ENCODE measurements at regions not wholly inside any gene's neighbourhood (a gene's known extent, or its start where the extent isn't known, plus 50 kb on each side); places are given as distances from the start of the nearest gene placed in this dataset.

DNA sequence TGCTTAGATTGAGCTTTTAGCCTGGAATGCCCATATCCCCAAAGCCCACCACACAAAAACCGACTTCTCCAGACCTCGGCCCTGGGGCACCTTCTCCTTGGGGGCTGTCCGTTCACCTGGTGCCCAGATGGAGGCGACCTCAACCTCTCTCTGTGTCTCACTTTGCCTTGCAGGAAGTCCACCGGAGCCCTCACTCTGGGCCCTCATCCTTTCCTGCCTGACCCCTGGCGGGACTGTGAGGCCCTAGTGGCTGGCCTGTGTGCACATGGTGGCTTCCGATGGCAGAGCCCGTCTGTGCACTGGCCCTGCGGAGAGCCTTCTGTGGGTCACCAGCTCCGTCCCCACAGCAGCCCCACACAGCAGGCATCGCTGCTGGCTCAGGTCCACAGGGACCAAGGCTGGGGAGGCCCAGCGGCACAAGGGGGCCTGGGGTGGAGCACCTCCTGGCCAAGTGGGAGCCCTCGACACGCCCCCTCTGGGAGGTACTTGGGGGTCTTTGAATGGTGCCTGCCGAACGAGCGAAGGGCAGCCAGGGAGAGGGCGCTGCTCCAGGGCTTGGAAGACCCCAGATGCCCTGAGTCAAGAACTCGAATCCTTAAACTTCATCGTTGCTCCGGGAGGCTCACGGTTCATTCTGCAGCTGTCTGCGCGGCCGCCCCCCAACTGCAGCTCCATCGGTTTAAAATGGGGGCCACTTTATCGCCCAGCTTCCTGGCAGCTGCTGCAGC is 97.2 kb upstream of the ADRA2C start:
- no peaks in the 10 kb centered on the region for H3K36me3 Mint-ChIP-seq (ENCODE audit: insufficient read depth)
- H3K27me3 Mint-ChIP-seq: peaks cover 27% of the 10 kb centered on the region
- H3K4me1 Mint-ChIP-seq (ENCODE audit: low read depth): peaks cover 9% of the 10 kb centered on the region
- DNase-seq (ENCODE audit: low spot score, unreplicated experiment): no peak
- peaks cover 5% of the 10 kb centered on the region for H3K9me3 Mint-ChIP-seq (ENCODE audit: low read depth)
- H3K27ac Mint-ChIP-seq: no peak overlapping the region
- no peak for TF ChIP-seq CTCF (IDR thresholded peaks at IDR 0.05; ENCODE audit: unreplicated experiment)
- H3K4me3 Mint-ChIP-seq (ENCODE audit: low read depth): no peak overlapping the region

- peaks cover 7% of the 10 kb centered on the region for H3K4me1 Mint-ChIP-seq (ENCODE audit: low read depth)
Observed at GRCh38 chr4:3667258-3667657, 98.9 kb upstream of the ADRA2C start.

GRCh38 chr4:3666263-3666662 is 99.9 kb upstream of the ADRA2C start:
- TF ChIP-seq CTCF (IDR thresholded peaks at IDR 0.05; ENCODE audit: unreplicated experiment): no peak
- peaks cover 28% of the 10 kb centered on the region for H3K27me3 Mint-ChIP-seq
- H3K27ac Mint-ChIP-seq: no peak overlapping the region
- H3K4me3 Mint-ChIP-seq (ENCODE audit: low read depth): no peak overlapping the region
- H3K4me1 Mint-ChIP-seq (ENCODE audit: low read depth): no peaks in the 10 kb centered on the region
- DNase-seq (ENCODE audit: low spot score, unreplicated experiment): no peak
- H3K36me3 Mint-ChIP-seq (ENCODE audit: insufficient read depth): no peaks in the 10 kb centered on the region
- peaks cover 5% of the 10 kb centered on the region for H3K9me3 Mint-ChIP-seq (ENCODE audit: low read depth)

More at GRCh38 chr4:3667258-3667657, 98.9 kb upstream of the ADRA2C start:
- Mint-ChIP-seq H3K4me3 (ENCODE audit: low read depth) (no peak overlapping the region), H3K27me3 (peaks cover 25% of the 10 kb centered on the region), H3K9me3 (ENCODE audit: low read depth) (peaks cover 5% of the 10 kb centered on the region), H3K36me3 (ENCODE audit: insufficient read depth) (no peaks in the 10 kb centered on the region), H3K27ac (no peak overlapping the region)
- no peak for TF ChIP-seq CTCF (IDR thresholded peaks at IDR 0.05; ENCODE audit: unreplicated experiment)
- DNase-seq (ENCODE audit: low spot score, unreplicated experiment): no peak

DNA sequence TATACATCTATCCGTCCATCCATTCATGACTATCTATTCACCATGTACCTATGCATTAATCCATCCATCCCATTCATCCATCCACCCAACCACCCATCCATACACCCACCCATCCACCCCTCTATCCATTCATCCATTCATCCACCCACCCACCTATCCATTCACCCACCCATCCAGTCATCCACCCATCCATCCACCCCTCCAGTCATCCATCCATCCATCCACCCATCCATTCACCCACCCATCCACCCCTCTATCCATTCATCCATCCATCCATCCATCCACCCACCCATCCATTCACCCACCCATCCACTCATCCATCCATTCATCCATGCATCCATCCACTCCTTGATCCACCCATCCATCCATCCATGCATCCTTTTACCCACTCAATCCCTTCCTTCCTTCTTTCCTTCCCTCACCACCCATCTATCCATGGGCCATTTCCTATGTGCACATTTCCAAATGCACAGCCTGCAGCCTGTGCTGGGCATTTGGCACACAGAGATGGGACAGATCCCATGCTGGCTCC is 100.8 kb upstream of the ADRA2C start:
- no peak overlapping the region for H3K27ac Mint-ChIP-seq
- TF ChIP-seq CTCF (IDR thresholded peaks at IDR 0.05; ENCODE audit: unreplicated experiment): no peak
- H3K9me3 Mint-ChIP-seq (ENCODE audit: low read depth): peaks cover 5% of the 10 kb centered on the region
- H3K4me3 Mint-ChIP-seq (ENCODE audit: low read depth): no peak overlapping the region
- H3K27me3 Mint-ChIP-seq: peaks cover 32% of the 10 kb centered on the region
- H3K4me1 Mint-ChIP-seq (ENCODE audit: low read depth): no peaks in the 10 kb centered on the region
- H3K36me3 Mint-ChIP-seq (ENCODE audit: insufficient read depth): no peaks in the 10 kb centered on the region
- DNase-seq (ENCODE audit: low spot score, unreplicated experiment): no peak

- H3K4me3 Mint-ChIP-seq (ENCODE audit: low read depth): no peak overlapping the region
- no peak for TF ChIP-seq CTCF (IDR thresholded peaks at IDR 0.05; ENCODE audit: unreplicated experiment)
- DNase-seq (ENCODE audit: low spot score, unreplicated experiment): no peak
- no peaks in the 10 kb centered on the region for H3K4me1 Mint-ChIP-seq (ENCODE audit: low read depth)
- H3K27me3 Mint-ChIP-seq: peaks cover 33% of the 10 kb centered on the region
- H3K27ac Mint-ChIP-seq: no peak overlapping the region
- H3K9me3 Mint-ChIP-seq (ENCODE audit: low read depth): peaks cover 5% of the 10 kb centered on the region
- H3K36me3 Mint-ChIP-seq (ENCODE audit: insufficient read depth): no peaks in the 10 kb centered on the region
Observed at GRCh38 chr4:3663791-3664190, 102.4 kb upstream of the ADRA2C start.

All from progenitor cell of endocrine pancreas (in vitro differentiated cells).